NCI-H2081 treated with DMSO at 0.1 percent for 48 hours (cell line): ENCODE measurements at regions not wholly inside any gene's neighbourhood (a gene's known extent, or its start where the extent isn't known, plus 50 kb on each side); places are given as distances from the start of the nearest gene placed in this dataset.
"Not testable (repeated sequence)": the region's sequence is repeated elsewhere in the genome, so short reads cannot be mapped to it uniquely, and the experiment has no call there.

ENCODE experiments used
- DNase-seq: peaks from one replicate; lab custom pipeline; 2025; lab: John Stamatoyannopoulos, UW

DNA sequence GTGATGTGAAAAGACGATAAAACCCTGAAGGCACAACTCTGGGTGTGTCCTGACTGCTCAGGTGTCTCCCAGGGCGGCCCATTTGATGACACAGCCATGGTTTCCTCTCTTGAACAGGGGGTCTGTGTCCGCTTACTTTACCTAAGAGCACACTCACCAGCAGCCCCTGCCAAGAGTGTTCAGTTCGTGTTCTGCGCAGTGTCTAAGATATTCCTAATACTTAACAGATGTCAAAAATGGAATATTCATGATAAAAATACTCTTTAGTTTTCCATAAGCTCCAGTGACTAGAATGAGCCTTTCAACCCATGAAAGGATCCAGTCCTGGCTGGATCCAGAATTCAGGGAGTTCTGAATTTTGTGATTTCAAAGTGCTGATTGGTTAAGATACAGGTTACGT lies 492.4 kb downstream of the TNS3 start:
- no peak for DNase-seq

DNA sequence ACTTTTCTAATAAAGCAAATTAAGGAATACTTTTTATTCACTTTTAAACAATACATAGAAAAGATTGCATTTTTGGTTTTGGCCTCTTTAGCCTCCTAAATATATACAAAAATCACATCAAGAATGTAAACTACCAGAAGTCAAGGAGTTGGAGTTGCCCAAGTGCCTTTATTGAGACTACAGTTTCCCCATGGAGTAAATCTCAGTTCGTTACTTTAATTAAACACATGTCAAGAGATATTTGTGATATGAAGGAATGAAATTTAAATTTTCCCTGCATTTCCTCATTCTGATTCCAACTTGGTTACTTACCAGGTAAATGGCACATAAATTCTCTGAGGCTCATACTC lies 492.9 kb downstream of the TNS3 start:
- no peak for DNase-seq

DNA sequence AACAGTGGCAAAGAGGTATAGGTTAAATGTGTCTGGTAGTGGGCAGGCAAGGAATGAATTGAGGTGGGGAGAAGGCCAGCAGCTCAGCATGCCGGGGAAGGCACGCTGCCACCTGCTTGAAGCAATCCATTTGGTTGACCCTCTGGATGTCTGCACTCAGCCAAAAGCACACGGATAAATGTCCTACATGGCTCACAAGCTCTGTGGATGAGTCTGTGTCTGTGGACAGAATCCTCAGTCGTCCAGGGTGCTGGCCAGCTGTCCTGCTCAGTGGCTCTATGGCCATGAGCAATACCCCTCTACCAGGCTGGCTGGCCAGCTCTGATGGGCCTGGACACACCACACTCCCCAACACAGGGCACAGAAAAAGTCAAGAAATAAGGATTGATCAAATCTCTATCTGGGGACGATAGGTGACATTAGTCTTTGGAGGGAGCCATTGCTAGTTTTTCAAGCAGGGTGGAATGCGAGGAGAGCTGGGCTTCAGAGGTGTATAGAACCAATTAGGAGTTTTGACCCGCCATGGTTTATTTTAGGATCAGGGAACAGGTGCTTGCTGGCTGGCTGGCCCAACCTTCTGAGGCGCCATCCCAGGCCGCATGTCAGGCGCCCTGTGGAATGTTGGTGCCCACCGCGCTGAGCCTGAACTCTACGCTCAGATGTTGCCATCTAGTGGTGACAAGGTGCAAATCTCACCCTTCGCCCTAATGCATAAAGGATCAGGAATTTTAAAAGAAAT lies 493.4 kb downstream of the TNS3 start:
- no peak for DNase-seq

DNA sequence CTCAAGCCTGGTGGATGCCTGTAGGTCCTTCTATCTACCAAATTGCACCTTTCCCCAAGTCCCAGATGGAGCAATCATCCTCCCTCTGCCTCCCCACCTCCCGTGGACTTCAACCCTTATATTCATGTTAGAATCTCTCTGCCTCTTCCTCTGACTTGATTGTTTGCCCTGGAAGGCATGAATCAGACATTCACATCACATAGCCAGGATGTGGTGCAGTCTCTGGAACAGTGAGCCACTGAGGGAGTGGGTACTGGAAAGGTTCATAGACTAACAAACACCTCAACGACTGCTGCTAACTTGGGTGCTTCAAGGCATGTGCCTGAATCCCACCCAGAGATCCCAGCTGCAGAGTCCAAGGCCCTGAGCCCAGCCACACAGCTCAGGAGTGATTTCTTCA lies 494.0 kb downstream of the TNS3 start:
- no peak for DNase-seq

DNA sequence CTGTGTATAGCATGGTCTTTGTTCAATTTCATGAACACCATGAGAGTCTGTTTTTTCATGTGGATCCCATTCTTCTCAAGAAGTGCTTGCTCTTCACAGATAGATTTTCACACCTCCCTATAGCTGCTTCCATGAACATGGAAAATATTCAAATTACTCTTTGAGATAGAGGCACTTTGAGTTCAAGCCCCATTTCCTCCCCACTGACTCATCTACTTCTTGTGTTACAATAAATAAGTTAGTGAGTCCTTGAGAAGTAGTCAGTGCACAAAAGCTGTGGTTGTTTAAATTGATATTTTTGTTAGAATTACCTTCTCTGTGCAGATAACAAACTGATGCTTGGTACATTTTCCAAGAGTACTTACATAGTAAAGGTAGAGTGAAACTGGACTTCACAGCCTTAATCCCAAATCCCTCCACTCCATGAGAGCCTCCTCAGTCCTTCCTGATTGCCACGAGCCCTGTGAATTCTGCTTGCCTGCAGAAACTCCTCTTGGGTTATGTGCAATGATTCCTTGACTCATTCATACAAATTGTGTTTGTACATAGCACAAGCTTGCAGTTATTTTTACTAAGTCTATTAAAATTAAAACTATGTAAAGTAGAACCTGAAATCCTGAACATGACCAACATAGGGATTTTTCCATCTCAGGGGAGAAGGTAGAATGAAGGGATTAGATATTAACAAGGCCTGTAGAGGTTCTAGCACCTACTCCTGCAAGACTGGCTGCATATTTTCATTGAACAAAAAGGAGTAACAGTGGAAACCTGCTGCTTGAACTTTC lies 496.2 kb downstream of the TNS3 start:
- no peak for DNase-seq

DNA sequence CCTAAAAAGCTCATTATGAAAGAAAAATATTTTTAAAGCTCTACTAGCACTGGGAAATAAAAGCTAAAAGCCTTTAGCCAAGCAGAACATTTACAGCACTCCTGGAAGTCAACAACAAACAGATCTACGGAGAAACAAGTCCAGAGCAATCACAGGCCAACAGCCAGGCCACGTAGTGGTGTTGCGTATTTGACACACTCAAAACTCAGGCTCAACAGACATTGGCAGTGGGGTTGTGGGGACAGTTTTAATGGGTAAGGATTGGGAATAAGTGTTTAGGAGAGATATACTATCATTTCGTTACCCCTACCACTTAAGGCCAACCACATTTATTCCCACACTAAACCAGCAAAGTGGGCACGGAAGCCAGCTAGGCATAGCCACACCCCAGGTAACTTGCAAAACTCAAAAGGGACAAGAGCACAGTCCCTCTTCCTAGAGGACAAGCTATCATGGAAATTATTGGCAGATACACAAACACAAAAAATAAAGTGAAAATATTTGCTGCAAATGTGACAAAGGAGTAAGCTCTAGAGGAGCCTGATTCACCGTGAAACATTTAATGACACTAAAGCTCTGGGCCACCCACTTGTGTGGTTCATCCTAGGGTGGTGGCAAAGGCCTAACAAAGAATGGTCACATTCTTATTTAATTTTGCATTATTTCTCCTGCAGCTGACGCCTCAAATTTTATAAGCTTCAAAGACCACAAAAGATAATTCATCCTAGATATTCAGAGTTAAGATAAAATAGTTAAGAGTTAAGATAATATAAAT lies 498.2 kb downstream of the TNS3 start:
- DNase-seq: no peak

DNA sequence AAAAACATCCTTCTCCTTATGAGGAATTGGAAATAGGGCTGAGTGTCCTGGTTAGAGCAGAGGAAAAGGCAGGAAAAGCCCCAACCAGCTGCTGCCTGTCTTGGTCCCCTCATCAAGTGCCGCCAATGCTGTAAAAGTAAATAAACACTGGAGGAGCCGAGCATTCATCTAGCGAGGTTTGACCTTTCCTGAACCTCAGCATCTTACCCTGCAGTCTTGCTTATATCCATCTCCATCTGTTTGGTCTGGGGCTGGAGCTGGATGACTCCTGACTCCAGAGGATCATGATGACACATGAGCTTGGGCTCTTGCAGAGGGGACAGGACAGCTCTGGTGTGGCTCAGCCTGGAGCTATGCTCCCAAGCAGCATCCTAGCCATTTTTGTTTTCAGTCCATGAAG lies 501.1 kb downstream of the TNS3 start:
- DNase-seq: no peak

DNA sequence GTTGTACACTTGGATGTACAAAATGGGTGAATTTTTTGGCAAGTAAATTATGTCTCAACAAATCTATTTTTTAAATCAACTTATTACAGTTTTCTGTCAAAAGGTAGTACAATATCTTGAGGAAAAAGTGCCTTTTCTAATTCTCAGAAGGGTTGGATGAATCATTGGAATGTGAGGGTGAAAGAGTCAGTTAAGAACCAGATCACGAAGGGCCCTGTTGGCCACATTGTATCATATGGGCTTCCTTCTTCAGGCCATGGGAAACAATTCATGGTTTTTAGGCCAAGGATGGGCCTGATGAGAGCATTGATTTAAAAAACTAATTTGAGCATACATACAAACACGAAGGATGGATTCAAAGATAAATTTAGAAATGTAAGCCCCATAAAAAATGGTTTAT lies 503.7 kb downstream of the TNS3 start:
- DNase-seq: no peak

DNA sequence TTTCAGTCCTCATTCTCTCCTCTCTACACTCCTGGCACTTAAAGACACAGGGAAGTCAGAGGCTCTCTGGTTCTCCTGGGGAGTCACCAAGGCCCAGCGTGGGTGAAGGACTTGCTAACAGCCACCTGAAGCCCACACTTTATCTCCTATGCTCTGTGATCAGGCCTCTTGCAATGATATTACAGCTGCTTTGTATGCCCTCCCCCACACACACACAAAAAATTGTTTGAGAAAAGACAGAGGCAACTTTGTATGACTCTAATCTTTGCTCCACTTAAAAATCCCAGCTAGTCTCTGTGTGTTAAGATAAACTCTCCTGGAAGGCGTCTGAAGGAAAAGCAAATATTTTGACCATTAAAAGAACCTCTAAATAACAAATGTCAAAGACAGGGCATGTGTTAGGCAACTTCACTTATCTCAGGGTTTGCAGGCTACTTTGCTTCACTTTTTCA lies 507.2 kb downstream of the TNS3 start:
- no peak for DNase-seq

DNA sequence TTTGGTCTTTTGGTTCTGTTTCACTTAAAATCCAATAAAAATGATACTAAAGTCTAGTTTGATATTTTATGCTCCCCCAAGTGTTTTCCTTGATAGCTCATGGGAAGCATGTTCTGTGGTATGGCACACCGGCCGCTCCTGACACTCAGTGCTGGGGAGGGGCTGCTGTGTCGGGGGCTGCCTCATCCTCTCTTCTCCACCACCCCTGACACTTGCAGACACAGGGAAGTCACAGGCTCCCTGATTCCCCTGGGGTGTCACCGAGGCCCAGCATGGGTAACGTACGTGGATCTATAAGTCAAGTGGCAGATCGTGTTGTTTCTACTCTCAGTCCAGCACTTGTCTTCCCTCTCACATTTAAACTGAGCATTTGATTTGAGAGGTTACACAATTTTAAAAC lies 508.6 kb downstream of the TNS3 start:
- no peak for DNase-seq

DNA sequence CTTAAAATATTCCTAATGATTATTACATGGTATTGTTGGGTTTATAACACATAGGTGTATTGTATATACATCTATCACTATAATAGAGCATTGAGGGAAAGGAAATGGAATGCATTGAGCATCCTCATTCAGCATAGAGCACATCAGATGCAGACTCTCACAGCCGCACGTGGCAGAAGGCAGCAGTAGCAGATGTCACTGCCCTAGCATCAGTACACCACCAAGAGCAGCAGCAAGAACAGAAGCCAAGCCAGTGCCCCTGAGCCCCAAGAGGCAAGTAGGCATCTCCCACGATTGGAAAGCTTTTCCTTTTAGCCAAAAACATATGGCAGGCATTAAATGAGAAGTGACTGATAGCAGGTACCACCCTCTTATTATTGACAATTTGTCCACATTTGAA lies 510.0 kb downstream of the TNS3 start:
- DNase-seq: no peak

DNA sequence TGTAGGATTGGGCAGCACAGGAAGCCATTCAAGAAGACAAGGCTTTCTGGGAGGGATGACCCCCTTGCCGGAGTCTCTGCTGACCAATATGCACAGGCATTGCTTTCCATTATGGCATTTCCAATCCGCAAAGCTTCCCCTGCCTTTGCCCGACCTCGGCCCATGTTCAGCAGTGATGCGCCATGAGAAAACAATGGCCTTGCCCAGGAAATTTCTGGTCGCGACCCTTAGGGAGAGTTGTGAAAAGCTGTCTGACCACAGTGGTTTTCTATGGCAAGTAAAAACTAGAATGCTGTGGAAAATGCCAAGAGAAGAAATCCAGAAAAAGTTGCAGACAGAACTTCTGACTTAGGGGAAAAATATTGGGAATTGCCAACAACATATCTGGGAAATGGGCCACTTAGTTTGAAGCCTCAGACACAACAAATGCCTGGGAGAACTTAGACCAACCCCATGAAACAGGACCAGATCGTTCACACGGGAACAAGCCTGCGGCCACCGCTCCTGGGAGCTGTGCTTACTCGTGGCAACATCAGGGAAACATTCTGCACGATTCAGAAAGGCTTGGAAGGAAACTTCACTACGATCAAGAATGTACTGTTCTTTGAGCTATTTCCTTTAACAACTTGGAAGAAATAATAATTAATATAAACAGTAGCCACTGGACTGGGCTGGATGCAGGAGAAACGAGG lies 512.4 kb downstream of the TNS3 start:
- no peak for DNase-seq

DNA sequence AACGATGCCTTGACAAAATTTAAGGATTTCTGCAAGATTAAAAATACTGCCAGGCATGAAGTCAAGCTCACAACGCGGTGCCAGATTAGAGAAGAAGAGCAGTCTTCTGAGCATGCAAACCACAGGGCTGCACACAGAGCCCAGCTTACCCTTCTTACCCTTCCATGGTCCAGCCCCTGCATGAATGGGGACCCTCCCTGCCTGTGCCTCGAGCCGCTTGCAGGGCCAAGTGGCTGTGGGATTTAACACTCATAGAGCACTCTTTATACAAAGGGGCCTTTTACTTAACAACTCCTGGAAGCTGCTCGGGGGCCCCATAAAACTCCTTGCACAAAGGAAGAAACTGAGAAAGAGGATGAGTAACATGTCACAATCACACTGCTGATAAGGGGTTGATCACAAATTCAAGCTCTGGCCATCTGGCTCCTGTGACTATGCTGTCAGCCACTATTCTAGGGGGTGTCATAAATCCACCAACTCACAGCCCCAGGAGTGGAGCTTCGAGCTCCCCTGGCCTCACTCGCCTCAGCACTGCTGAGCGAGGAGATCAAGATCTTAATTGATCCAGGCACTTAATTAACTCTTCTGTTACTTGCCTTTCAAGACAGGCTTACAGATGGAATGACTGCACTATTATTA lies 514.8 kb downstream of the TNS3 start:
- no peak for DNase-seq

DNA sequence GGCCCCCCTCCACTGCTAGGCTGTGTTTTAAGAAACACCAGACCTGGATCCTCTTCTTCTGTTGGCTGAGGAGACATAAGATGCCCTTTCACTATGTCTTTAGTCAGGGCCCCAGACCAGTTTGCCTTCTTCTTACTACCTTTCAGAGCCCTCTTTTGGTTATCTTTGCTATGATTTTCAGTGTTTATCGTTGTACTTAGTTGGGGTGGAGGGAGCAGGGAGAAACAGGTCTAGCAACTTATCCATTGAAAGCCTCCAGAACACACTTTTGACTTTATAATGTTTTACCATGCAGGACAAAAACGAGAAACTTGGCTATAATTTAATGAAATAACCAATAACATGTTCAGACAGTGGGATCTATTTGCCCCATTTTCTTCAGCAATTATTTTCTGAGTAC lies 525.2 kb downstream of the TNS3 start:
- DNase-seq: no peak

DNA sequence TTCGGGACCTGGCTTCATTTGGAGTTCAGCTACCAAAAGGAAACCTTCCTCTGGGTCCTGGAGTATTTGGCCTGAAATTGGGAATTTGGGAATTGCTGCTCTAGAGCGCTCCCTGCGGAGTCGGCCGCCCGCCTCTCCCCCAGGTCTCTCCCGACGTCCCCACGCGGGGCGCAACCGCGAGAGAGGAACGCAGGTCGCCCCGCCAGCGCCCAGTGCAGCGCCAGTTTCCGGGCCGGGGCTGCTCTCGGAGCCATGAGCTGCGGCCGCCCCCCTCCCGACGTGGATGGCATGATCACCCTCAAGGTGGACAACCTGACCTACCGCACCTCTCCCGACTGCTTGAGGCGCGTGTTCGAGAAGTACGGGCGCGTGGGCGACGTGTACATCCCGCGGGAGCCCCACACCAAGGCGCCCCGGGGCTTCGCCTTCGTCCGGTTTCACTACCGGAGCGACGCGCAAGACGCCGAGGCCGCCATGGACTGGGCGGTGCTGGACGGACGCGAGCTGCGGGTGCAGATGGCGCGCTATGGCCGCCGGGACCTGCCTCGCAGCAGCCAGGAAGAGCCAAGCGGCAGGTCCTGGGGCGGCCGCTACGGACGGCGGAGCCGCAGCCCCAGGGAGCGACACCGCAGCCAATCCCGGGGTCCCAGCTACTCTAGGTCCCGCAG lies 529.2 kb downstream of the TNS3 start:
- DNase-seq: not testable (repeated sequence)

DNA sequence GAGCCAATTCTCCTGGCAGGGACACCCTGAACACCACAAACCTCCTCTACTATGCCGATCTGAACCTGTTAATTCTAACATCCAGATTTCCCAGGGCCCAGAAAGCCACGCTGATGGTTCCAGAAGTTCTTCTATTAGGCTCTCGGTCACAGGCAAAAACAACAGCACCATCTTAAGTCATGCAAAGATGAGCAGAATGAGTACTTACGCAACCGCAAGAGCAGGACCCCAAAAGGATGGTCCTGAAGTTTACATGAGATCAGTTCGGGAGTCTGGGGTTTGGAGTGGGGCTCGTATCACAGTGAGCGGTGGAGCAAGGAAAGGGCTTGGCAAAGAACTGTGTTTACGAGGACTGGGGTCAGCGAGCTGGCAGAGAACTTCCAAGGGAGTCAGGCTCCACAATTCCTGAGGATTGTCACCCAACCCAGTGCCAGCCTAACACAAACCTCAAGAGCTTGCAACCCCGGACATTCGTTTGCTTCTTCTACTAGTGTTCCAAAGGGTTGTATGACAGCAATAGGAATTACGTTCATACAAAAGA lies 532.6 kb downstream of the TNS3 start:
- DNase-seq: no peak

DNA sequence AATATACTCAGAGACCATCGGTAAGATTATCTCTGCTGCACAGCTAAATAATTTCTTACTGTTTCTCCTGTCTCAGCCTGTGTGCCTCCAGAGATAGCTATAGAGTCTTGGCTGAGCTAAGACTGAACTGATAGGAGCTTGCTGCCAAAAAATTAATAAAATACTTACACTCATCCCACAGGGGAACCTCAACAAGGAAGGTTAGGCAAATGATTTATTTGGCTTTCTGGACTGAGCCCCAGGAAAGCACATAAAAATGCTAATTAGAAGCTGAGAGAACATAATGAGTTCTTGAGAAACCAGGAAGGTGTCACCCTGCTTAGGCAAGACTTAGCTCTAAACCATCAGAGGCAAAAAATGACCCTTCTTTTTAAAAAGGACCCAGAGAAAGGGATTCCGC lies 534.5 kb downstream of the TNS3 start:
- no peak for DNase-seq

DNA sequence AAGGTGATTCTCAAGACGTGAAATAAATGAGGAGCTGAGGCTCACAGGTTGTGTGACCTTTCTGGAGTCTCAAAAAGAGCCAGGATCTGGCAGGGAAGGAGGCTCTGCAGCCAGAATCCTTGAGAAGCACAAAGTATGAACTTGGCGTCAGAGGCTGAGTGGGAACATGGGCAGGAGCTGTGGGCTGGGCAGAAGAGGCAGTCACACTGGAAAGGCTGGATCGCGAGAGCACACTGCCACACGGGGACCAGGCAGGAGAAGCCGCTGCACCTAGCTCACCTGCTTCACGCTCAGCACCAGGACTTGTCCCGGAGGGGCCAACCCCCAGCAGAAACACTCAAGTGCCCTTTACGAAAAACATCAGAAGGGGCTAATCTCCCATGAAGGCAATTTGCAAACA lies 535.0 kb downstream of the TNS3 start:
- no peak for DNase-seq

DNA sequence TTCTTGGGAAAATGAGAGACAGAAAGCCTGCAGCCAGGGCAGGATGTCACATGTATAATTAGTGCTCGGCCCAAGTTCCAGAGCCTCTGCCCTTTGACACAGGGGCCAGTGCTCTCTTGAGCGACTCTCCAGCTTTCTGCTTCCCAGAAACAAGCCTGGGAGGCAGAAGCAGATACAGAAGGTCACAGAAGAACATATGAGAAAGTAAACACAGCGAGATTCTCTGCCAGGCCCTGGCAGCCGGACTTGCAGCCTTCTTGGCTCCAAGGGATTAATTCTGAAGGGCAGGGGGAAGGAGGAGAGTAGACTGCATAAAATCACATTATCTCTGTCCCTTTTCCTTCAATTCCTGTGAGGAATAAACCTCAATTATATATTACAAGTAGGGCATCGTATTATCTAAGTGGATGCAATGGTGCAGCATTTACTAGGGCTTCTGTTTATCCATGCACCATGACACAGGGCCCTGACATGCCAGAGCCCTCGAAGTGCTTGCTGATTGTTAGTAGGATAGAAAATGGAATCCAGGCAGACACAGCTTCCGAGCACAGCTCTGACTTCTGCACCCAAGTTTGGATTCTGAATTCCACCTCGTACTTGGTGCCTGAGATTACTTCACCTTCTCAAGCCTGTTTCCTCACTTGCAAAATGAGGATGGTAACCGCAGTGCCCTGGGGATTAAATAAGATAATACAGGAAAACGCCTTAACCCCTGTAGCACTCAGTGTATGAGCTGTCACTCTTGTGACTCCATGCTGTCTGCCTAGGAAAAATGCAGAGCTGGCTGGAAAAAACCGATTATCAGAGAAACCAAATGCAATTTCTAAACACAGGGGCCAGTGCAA lies 536.5 kb downstream of the TNS3 start:
- no peak for DNase-seq

DNA sequence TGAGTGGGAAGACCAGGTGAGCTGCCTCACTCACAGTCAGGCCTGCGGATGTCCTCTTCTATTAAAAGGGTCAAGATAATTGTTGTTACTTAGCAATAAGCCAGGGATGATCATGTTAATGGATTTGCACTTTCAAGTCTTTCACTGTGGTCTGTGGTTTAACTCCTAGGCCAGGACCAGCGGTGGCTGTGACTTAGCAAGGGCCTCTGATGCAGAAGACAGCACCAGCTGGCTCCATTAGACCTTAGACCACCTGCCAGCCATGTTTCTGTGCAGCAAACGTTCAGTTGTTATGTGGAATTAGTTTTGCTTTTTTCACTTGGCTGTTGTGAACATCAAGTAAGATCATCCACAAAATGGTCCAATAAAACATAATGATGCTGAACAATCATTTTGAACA lies 537.3 kb downstream of the TNS3 start:
- DNase-seq: no peak
